WTC11 (cell line): ENCODE measurements at regions not wholly inside any gene's neighbourhood (a gene's known extent, or its start where the extent isn't known, plus 50 kb on each side); places are given as distances from the start of the nearest gene placed in this dataset.

Source experiments
- HMGA2 ChIP-seq: fragments of 250-450 bp; sonication (Bioruptor Pico); IDR thresholded peaks from 2 replicates; pipeline ENCODE4 v1.4.0; 2021; ENCODE audit warnings: mild to moderate bottlenecking, moderate library complexity
- IRF2 ChIP-seq: sonication (generic); formaldehyde crosslinking; IDR thresholded peaks from 2 replicates; pipeline ENCODE4 v1.8.0; 2022; ENCODE audit warnings: low read depth, missing genetic modification reagents, borderline replicate concordance
- JUN ChIP-seq: sonication (generic); formaldehyde crosslinking; IDR thresholded peaks from 2 replicates; pipeline ENCODE4 v1.8.0; 2023; ENCODE audit warnings: mild to moderate bottlenecking, missing genetic modification reagents
- NFE2L1 ChIP-seq: sonication (generic); formaldehyde crosslinking; IDR thresholded peaks from 2 replicates; pipeline ENCODE4 v1.8.1; 2023; ENCODE audit warnings: missing genetic modification reagents
- NFYB ChIP-seq: sonication (generic); formaldehyde crosslinking; conservative IDR thresholded peaks from 2 replicates; pipeline ENCODE4 v1.8.0; 2022; ENCODE audit warnings: low read depth, missing genetic modification reagents
- RELA ChIP-seq: sonication (generic); formaldehyde crosslinking; IDR thresholded peaks from 2 replicates; pipeline ENCODE4 v1.8.1; 2022; ENCODE audit warnings: missing genetic modification reagents, mild to moderate bottlenecking, borderline replicate concordance
- SP1 ChIP-seq: sonication (generic); formaldehyde crosslinking; conservative IDR thresholded peaks from 2 replicates; pipeline ENCODE4 v1.8.1; 2022; ENCODE audit warnings: missing genetic modification reagents
- TF ChIP-seq, protein P1 (sequence below): fragments of 200-600 bp; IDR thresholded peaks from 2 replicates; pipeline ENCODE4 v1.8.0; 2022; ENCODE audit warnings: antibody characterized with exemption
- TF ChIP-seq, protein P2 (sequence below): sonication (generic); formaldehyde crosslinking; IDR thresholded peaks from 2 replicates; pipeline ENCODE4 v1.8.1; 2022; ENCODE audit warnings: missing genetic modification reagents, borderline replicate concordance
- TF ChIP-seq, protein P3 (sequence below): sonication (generic); formaldehyde crosslinking; IDR thresholded peaks from 2 replicates; pipeline ENCODE4 v1.8.1; 2023; ENCODE audit warnings: mild to moderate bottlenecking, missing genetic modification reagents, moderate library complexity
- TF ChIP-seq, protein P4 (sequence below): fragments of 250-450 bp; sonication (Bioruptor Pico); IDR thresholded peaks from 2 replicates; pipeline ENCODE4 v1.8.0; 2021; ENCODE audit warnings: mild to moderate bottlenecking

DNA sequence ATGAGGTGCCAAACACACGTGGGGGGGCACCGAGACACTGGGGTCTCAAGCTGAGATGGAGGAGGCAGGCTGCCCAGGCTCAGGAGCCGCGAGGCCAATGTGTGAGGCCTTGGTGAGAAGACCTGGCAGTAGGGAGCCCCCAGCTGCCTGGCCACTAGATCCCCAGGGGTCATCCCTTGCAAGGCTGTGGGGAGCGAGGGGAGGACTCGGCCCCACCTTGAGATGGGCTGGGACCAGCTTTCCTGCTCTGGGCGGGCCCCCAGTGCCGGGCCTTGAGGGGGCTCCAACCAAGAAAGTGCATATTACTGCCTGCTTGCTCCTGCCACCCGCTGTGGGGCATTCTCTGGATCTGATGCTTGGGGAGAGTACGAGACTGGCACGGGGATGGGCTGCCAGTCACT lies 107.0 kb downstream of the CTTN start:
- no peak for TF ChIP-seq NFYB (CRISPR knock-in tag)
- TF ChIP-seq, protein P1, sequence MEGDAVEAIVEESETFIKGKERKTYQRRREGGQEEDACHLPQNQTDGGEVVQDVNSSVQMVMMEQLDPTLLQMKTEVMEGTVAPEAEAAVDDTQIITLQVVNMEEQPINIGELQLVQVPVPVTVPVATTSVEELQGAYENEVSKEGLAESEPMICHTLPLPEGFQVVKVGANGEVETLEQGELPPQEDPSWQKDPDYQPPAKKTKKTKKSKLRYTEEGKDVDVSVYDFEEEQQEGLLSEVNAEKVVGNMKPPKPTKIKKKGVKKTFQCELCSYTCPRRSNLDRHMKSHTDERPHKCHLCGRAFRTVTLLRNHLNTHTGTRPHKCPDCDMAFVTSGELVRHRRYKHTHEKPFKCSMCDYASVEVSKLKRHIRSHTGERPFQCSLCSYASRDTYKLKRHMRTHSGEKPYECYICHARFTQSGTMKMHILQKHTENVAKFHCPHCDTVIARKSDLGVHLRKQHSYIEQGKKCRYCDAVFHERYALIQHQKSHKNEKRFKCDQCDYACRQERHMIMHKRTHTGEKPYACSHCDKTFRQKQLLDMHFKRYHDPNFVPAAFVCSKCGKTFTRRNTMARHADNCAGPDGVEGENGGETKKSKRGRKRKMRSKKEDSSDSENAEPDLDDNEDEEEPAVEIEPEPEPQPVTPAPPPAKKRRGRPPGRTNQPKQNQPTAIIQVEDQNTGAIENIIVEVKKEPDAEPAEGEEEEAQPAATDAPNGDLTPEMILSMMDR = no peak
- no peak for TF ChIP-seq SP1 (CRISPR knock-in tag)
- TF ChIP-seq, protein P2, sequence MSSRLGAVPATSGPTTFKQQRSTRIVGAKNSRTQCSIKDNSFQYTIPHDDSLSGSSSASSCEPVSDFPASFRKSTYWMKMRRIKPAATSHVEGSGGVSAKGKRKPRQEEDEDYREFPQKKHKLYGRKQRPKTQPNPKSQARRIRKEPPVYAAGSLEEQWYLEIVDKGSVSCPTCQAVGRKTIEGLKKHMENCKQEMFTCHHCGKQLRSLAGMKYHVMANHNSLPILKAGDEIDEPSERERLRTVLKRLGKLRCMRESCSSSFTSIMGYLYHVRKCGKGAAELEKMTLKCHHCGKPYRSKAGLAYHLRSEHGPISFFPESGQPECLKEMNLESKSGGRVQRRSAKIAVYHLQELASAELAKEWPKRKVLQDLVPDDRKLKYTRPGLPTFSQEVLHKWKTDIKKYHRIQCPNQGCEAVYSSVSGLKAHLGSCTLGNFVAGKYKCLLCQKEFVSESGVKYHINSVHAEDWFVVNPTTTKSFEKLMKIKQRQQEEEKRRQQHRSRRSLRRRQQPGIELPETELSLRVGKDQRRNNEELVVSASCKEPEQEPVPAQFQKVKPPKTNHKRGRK (CRISPR knock-in tag) = no peak
- TF ChIP-seq HMGA2 = no peak
- no peak for TF ChIP-seq RELA (CRISPR knock-in tag)
- no peak for TF ChIP-seq NFE2L1 (CRISPR knock-in tag)
- TF ChIP-seq, protein P3, sequence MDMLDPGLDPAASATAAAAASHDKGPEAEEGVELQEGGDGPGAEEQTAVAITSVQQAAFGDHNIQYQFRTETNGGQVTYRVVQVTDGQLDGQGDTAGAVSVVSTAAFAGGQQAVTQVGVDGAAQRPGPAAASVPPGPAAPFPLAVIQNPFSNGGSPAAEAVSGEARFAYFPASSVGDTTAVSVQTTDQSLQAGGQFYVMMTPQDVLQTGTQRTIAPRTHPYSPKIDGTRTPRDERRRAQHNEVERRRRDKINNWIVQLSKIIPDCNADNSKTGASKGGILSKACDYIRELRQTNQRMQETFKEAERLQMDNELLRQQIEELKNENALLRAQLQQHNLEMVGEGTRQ (CRISPR knock-in tag) = no peak
- TF ChIP-seq, protein P4, sequence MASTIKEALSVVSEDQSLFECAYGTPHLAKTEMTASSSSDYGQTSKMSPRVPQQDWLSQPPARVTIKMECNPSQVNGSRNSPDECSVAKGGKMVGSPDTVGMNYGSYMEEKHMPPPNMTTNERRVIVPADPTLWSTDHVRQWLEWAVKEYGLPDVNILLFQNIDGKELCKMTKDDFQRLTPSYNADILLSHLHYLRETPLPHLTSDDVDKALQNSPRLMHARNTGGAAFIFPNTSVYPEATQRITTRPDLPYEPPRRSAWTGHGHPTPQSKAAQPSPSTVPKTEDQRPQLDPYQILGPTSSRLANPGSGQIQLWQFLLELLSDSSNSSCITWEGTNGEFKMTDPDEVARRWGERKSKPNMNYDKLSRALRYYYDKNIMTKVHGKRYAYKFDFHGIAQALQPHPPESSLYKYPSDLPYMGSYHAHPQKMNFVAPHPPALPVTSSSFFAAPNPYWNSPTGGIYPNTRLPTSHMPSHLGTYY (CRISPR knock-in tag) = no peak
- no peak for TF ChIP-seq JUN (CRISPR knock-in tag)
- TF ChIP-seq IRF2 (CRISPR knock-in tag) = no peak
